GM12892 (cell line): ENCODE measurements at regions not wholly inside any gene's neighbourhood (a gene's known extent, or its start where the extent isn't known, plus 50 kb on each side); places are given as distances from the start of the nearest gene placed in this dataset.

Experiments used
- POLR2A ChIP-seq: IDR thresholded peaks from 2 replicates; pipeline ENCODE4 v1.6.1; 2011; ENCODE audit warnings: low read depth, low read length, control low read depth
- POLR2AphosphoS5 ChIP-seq: IDR thresholded peaks from 2 replicates; pipeline ENCODE4 v1.6.1; 2011; ENCODE audit warnings: low read depth, low read length, control low read depth
- TAF1 ChIP-seq: IDR thresholded peaks from 2 replicates; pipeline ENCODE4 v1.6.1; 2011; ENCODE audit warnings: low read depth, mild to moderate bottlenecking, control low read depth, low read length, borderline replicate concordance

GRCh38 chr11:130533871-130534270 lies 85.4 kb downstream of the ADAMTS15 start:
- TF ChIP-seq POLR2A = no peak
- no peak for TF ChIP-seq POLR2AphosphoS5
- TF ChIP-seq TAF1 = no peak
